Vagina (tissue), 2 donors: ENCODE measurements at regions not wholly inside any gene's neighbourhood (a gene's known extent, or its start where the extent isn't known, plus 50 kb on each side); places are given as distances from the start of the nearest gene placed in this dataset.

ENCODE experiments used
- POLR2A ChIP-seq, 2 donors: fragments of 450-650 bp; IDR thresholded peaks; one replicate each; pipeline ENCODE4 v1.6.1; 2017; ENCODE audit warnings: antibody characterized with exemption in 2 of 2, mild to moderate bottlenecking in 2 of 2, moderate library complexity in 2 of 2
- TF ChIP-seq, protein P1 (sequence below), 3 experiments: fragments of 450-650 bp in 2 of 3; fragments of 200-600 bp in 1 of 3; sonication (generic) in 1 of 3; IDR thresholded peaks; one replicate each; pipeline ENCODE4 v1.5.1; 2017 to 2019; ENCODE audit warnings: antibody characterized with exemption in 3 of 3, mild to moderate bottlenecking in 2 of 3, moderate library complexity in 2 of 3

DNA sequence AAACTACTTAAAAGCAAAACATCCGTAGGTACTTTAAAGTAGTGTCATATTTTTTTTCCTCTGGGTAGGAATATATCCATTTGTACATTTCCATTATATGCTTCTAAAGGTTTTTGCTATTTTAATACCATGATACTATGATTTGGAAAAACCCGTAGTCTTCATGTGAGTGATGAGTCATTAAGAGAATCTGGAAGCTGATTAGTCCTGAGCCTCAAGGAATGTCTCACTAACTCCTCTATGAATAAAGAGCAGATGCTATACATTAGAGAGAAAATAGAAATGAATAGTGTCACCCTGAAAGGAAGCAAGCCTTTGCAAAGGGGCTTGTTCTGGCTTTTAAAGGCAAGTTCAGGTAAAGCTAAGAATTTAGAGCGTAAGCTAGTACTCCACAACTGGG, 432.1 kb downstream of the CCDC91 start:
- TF ChIP-seq, protein P1, sequence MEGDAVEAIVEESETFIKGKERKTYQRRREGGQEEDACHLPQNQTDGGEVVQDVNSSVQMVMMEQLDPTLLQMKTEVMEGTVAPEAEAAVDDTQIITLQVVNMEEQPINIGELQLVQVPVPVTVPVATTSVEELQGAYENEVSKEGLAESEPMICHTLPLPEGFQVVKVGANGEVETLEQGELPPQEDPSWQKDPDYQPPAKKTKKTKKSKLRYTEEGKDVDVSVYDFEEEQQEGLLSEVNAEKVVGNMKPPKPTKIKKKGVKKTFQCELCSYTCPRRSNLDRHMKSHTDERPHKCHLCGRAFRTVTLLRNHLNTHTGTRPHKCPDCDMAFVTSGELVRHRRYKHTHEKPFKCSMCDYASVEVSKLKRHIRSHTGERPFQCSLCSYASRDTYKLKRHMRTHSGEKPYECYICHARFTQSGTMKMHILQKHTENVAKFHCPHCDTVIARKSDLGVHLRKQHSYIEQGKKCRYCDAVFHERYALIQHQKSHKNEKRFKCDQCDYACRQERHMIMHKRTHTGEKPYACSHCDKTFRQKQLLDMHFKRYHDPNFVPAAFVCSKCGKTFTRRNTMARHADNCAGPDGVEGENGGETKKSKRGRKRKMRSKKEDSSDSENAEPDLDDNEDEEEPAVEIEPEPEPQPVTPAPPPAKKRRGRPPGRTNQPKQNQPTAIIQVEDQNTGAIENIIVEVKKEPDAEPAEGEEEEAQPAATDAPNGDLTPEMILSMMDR (IDR thresholded peaks at IDR 0.05) = no peak
- no peak for TF ChIP-seq POLR2A (IDR thresholded peaks at IDR 0.05)
